ENCODE measurements at regions not wholly inside any gene's neighbourhood (a gene's known extent, or its start where the extent isn't known, plus 50 kb on each side); places are given as distances from the start of the nearest gene placed in this dataset.

DNA sequence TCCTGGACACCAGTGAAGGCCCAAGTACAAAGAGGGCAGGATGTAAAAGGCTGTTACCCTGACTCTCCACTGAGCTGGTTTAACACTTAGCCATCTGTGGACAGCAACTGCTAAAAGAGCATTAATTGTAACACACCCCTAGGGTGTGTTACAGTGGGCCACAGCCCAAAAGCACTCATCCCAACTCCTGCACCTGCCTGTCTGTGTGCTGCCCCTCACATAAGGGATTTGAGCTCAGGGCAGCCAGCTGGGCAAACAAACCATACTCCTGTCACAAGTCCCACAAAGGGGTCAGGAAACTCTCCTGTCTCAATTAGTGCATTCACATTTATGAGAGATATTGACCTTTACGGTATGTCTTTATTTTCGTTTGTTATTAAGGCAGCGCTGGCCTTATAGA lies 833.1 kb upstream of the NXPH2 start:
- TF ChIP-seq, protein P1, sequence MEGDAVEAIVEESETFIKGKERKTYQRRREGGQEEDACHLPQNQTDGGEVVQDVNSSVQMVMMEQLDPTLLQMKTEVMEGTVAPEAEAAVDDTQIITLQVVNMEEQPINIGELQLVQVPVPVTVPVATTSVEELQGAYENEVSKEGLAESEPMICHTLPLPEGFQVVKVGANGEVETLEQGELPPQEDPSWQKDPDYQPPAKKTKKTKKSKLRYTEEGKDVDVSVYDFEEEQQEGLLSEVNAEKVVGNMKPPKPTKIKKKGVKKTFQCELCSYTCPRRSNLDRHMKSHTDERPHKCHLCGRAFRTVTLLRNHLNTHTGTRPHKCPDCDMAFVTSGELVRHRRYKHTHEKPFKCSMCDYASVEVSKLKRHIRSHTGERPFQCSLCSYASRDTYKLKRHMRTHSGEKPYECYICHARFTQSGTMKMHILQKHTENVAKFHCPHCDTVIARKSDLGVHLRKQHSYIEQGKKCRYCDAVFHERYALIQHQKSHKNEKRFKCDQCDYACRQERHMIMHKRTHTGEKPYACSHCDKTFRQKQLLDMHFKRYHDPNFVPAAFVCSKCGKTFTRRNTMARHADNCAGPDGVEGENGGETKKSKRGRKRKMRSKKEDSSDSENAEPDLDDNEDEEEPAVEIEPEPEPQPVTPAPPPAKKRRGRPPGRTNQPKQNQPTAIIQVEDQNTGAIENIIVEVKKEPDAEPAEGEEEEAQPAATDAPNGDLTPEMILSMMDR (IDR thresholded peaks at IDR 0.05), result no peak
- H3K9me3 ChIP-seq, result no peaks in the 10 kb centered on the region
- no peak overlapping the region for H3K27ac ChIP-seq
- no peak overlapping the region for H3K4me3 ChIP-seq
- no peaks in the 10 kb centered on the region for H3K4me1 ChIP-seq
- no peaks in the 10 kb centered on the region for H3K36me3 ChIP-seq
- DNase-seq (no peak), FAIRE-seq (no peak), ATAC-seq (no peak)
- no peaks in the 10 kb centered on the region for H3K27me3 ChIP-seq
- intact Hi-C loops (cut with DNase I), result no loop called here
- WGBS, 2 donors, result 63 to 64% methylated on average over 3 of the region's 3 CpGs

DNA sequence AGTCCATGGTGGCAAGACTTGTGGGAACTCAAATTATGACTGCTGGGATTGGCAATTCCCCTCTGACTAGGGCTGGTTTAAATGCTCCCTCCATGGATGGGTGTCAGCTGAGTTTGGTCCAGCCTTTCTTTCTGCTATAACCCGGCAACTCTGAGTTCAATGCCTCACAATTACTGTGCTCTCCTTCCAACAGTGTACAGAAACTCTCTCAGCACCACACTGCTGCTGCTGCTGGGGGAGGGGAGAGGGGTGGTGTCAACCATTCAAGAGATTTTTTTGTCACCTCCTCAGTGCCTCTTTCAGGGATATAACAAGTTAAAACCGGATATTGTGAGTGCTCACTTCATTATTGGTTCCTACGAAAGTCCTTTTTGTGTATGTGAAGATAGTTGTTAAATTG lies 830.3 kb upstream of the NXPH2 start:
- TF ChIP-seq, protein P1 (IDR thresholded peaks at IDR 0.05), result no peak
- 33 to 57% methylated on average over 3 of the region's 3 CpGs for WGBS, 2 donors
- no peak for ATAC-seq
- intact Hi-C loops (cut with DNase I), result no loop called here
- Histone ChIP-seq H3K9me3 (no peaks in the 10 kb centered on the region), H3K4me3 (no peak overlapping the region), H3K36me3 (no peaks in the 10 kb centered on the region), H3K27ac (no peak overlapping the region), H3K27me3 (no peaks in the 10 kb centered on the region), H3K4me1 (no peaks in the 10 kb centered on the region)
- no peak for DNase-seq
- FAIRE-seq, result no peak

DNA sequence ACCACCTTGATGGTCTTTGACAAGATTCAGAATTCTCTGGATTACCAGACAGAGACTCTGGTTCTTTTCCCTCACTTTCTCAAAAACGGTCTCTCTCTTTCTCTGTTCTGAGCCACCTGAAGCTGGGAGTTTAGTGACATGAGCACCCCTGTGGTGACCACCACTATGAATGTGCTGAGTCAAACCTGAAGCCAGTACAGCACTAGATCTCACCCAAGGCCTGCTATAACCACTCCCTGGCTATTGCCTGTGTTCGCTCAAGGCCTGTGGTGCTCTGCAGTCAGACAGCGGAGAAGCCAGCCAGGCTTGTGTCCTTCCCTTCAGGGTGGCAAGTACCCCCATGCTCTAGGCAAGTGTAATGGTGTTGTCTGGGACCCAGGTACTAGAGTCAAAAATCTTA lies 828.9 kb upstream of the NXPH2 start:
- ATAC-seq, result no peak
- intact Hi-C loops (cut with DNase I), result no loop called here
- WGBS, 2 donors, result 32 to 76% methylated on average over 3 of the region's 3 CpGs
- no peaks in the 10 kb centered on the region for H3K4me1 ChIP-seq
- no peaks in the 10 kb centered on the region for H3K36me3 ChIP-seq
- no peak for DNase-seq
- TF ChIP-seq, protein P1 (IDR thresholded peaks at IDR 0.05), result no peak
- no peak overlapping the region for H3K27ac ChIP-seq
- no peaks in the 10 kb centered on the region for H3K27me3 ChIP-seq
- H3K4me3 ChIP-seq, result no peak overlapping the region
- no peak for FAIRE-seq
- H3K9me3 ChIP-seq, result no peaks in the 10 kb centered on the region

DNA sequence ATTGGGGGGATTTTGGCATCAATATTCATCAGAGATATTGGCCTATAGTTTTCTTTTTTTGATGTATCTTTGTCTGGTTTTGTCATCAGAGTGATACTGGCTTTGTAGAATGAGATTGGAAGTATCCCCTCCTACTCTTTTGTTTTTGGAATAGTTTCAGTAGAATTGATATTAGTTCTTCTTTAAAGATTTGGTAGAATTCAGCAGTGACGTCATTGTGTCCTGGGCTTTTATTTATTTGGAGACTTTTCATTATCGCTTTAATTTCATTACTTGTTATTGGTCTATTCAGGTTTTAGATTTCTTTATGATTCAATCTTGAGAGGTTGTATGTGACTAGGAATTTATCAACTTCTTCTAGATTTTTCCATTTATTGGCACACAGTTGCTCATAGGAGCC lies 825.5 kb upstream of the NXPH2 start:
- TF ChIP-seq, protein P1 (IDR thresholded peaks at IDR 0.05), result no peak
- WGBS, 2 donors, result 73 to 87% methylated on average over 2 of the region's 2 CpGs
- no peak overlapping the region for H3K4me3 ChIP-seq
- H3K4me1 ChIP-seq, result no peaks in the 10 kb centered on the region
- ATAC-seq, result no peak
- H3K36me3 ChIP-seq, result no peaks in the 10 kb centered on the region
- no peaks in the 10 kb centered on the region for H3K27me3 ChIP-seq
- no peaks in the 10 kb centered on the region for H3K9me3 ChIP-seq
- H3K27ac ChIP-seq, result no peak overlapping the region
- DNase-seq, result no peak
- no peak for FAIRE-seq
- intact Hi-C loops (cut with DNase I), result no loop called here

DNA sequence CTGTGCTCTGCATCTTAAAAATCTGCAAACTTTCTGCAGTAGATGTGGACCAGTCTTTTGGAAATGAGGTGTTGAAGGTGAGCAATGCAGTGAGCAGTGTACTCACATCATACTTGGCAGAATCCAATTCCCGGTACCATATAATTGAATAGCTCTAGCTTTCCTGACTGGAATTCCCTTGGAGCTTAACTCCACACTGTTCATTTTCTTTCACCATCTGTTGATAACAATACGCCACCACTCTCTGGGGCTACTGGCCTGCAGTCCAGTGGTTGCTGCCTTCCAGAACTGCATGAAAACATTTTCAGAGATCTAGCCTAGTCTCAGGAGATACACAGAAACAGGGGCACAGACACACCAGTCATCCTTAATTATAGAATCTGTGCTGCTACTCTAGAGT lies 820.0 kb upstream of the NXPH2 start:
- intact Hi-C loops (cut with DNase I), result no loop called here
- Histone ChIP-seq H3K4me1 (no peaks in the 10 kb centered on the region), H3K36me3 (no peaks in the 10 kb centered on the region), H3K4me3 (no peak overlapping the region), H3K27me3 (no peaks in the 10 kb centered on the region), H3K27ac (no peak overlapping the region), H3K9me3 (no peaks in the 10 kb centered on the region)
- DNase-seq (no peak), FAIRE-seq (no peak), ATAC-seq (no peak)
- TF ChIP-seq, protein P1 (IDR thresholded peaks at IDR 0.05), result no peak
- WGBS, 2 donors, result 48 to 67% methylated on average over 2 of the region's 2 CpGs

Measured in pancreas (tissue), 10 donors.